ENCODE measurements at regions not wholly inside any gene's neighbourhood (a gene's known extent, or its start where the extent isn't known, plus 50 kb on each side); places are given as distances from the start of the nearest gene placed in this dataset.
"Not testable (repeated sequence)": the region's sequence is repeated elsewhere in the genome, so short reads cannot be mapped to it uniquely, and the experiment has no call there.

GRCh38 chr16:29094729-29095624 lies 110.1 kb downstream of the LAT start:
- DNase-seq, result not testable (repeated sequence)

GRCh38 chr16:29094325-29094724 lies 109.5 kb downstream of the LAT start:
- not testable (repeated sequence) for DNase-seq

DNA sequence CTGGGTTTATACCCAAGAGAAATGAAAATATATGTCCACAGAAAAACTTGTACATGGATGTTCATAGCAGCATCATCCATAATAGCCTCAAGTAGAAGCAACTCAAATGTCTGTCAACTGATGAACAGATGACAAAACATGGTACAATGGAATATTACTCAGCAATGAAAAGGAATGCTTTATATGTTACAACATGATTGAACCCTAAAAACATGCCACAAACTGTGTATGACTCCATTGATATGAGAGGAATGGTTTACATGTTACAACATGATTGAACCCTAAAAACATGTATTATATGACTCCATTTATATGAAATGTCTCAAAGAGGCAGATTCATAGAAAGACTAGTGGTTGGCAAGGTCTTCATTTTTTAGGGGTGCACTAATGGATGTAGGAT lies 104.8 kb downstream of the LAT start:
- DNase-seq, result not testable (repeated sequence)

DNA sequence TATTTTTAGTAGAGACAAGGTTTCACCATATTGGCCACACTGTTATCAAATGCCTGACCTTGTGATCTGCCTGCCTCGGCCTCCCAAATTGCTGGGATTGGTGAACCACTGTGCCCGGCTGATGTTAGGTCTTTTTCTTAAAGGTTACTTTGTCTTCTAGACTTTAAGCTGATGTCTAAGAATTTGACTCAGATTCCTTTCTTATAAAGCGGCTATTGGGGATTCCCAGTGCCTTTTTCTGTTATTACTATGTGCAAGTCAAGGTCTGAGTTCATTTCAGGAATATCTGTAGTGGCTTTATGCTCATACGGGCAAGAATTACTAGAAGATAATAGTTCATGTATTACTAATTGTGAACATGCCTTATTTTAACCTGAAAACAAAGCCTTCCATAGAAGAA lies 102.8 kb downstream of the LAT start:
- DNase-seq, result not testable (repeated sequence)

GRCh38 chr16:29081829-29082639 lies 97.2 kb downstream of the LAT start:
- DNase-seq, result not testable (repeated sequence)

GRCh38 chr16:29074554-29075402 lies 89.9 kb downstream of the LAT start:
- peak in 1 of 2 donors; percentile 22 for DNase-seq

- not testable (repeated sequence) for DNase-seq
Observed at GRCh38 chr16:29062235-29062634, 77.4 kb downstream of the LAT start.

DNA sequence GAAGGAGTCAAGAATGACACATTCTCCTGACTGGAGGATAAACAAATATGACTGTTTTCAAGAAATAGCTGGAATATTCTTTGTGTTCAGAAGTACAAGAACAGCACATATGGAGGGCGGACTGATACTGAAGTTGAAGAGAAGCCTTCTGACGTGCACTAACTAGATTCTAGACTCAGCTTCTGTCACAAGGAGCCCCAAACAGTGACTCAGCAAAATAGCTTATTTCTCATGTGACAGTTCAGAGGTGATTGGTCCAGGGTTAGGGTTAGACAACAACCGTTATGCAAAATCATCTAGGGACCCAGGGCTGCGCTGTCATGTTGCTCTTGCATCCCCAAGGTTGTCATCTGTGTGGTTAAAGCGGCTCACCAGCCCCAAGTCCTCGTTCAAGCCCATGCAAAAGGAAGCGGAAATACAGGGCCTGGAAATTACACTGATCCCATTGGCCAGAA lies 76.6 kb downstream of the LAT start:
- DNase-seq, result not testable (repeated sequence)

DNA sequence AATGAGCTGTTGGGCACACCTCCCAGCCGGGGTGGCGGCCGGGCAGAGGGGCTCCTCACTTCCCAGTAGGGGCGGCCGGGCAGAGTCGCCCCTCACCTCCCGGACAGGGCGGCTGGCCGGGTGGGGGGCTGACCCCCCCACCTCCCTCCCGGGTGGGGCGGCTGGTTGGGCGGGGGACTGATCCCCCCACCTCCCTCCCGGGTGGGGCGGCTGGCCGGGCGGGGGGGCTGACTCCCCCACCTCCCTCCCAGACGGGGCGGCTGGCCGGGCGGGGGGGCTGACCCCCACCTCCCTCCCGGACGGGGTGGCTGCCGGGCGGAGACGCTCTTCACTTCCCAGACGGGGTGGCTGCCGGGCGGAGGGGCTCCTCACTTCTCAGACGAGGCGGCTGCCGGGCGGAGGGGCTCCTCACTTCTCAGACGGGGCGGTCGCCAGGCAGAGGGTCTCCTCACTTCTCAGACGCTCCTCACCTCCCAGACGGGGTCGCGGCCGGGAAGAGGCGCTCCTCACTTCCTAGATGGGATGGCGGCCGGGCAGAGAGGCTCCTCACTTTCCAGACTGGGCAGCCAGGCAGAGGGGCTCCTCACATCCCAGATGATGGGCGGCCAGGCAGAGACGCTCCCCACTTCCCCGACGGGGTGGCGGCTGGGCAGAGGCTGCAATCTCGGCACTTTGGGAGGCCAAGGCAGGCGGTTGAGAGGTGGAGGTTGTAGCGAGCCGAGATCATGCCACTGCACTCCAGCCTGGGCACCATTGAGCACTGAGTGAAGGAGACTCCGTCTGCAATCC lies 75.4 kb downstream of the LAT start:
- not testable (repeated sequence) for DNase-seq

DNA sequence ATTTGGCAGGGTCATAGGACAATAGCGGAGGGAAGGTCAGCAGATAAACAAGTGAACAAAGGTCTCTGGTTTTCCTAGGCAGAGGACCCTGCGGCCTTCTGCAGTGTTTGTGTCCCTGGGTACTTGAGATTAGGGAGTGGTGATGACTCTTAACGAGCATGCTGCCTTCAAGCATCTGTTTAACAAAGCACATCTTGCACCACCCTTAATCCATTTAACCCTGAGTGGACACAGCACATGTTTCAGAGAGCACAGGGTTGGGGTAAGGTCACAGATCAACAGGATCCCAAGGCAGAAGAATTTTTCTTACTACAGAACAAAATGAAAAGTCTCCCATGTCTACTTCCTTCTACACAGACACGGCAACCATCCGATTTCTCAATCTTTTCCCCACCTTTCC lies 74.7 kb downstream of the LAT start:
- DNase-seq, result not testable (repeated sequence)
